ENCODE measurements at regions not wholly inside any gene's neighbourhood (a gene's known extent, or its start where the extent isn't known, plus 50 kb on each side); places are given as distances from the start of the nearest gene placed in this dataset.
"Not testable (repeated sequence)": the region's sequence is repeated elsewhere in the genome, so short reads cannot be mapped to it uniquely, and the experiment has no call there.

- CTCF ChIA-PET; DNase-seq (ENCODE audit: extremely low spot score); POLR2A ChIA-PET: not testable (repeated sequence)
Measured at GRCh38 chr16:29294400-29294933, 112.0 kb downstream of the NPIPB11 start.

GRCh38 chr16:29293545-29293944, 113.0 kb downstream of the NPIPB11 start:
- CTCF ChIA-PET; DNase-seq (ENCODE audit: extremely low spot score); POLR2A ChIA-PET: not testable (repeated sequence)

GRCh38 chr16:29292952-29293471, 113.5 kb downstream of the NPIPB11 start:
- CTCF ChIA-PET; POLR2A ChIA-PET; DNase-seq (ENCODE audit: extremely low spot score): not testable (repeated sequence)

GRCh38 chr16:29291329-29292271, 114.9 kb downstream of the NPIPB11 start:
- DNase-seq (ENCODE audit: extremely low spot score); POLR2A ChIA-PET; CTCF ChIA-PET: not testable (repeated sequence)

- DNase-seq (ENCODE audit: extremely low spot score) = peak; percentile 72
- no peak for TF ChIP-seq CTCF (IDR thresholded peaks at IDR 0.05; ENCODE audit: control extremely low read depth, extremely low read depth, low read depth, missing control alignments)
- ChIA-PET POLR2A (no interaction called here), CTCF (no interaction called here)
Measured at GRCh38 chr16:29290631-29291247, 115.8 kb downstream of the NPIPB11 start.

GRCh38 chr16:29289516-29290239, 116.8 kb downstream of the NPIPB11 start:
- POLR2A ChIA-PET; CTCF ChIA-PET; DNase-seq (ENCODE audit: extremely low spot score): not testable (repeated sequence)

GRCh38 chr16:29288711-29289474, 117.6 kb downstream of the NPIPB11 start:
- DNase-seq (ENCODE audit: extremely low spot score); POLR2A ChIA-PET: not testable (repeated sequence)

GRCh38 chr16:29287871-29288535, 118.5 kb downstream of the NPIPB11 start:
- POLR2A ChIA-PET; CTCF ChIA-PET; DNase-seq (ENCODE audit: extremely low spot score): not testable (repeated sequence)

More at GRCh38 chr16:29288711-29289474, 117.6 kb downstream of the NPIPB11 start:
- CTCF ChIA-PET = not testable (repeated sequence)

GRCh38 chr16:29287246-29287645, 119.3 kb downstream of the NPIPB11 start:
- POLR2A ChIA-PET; DNase-seq (ENCODE audit: extremely low spot score); CTCF ChIA-PET: not testable (repeated sequence)

- POLR2A ChIA-PET; DNase-seq (ENCODE audit: extremely low spot score); CTCF ChIA-PET: not testable (repeated sequence)
Measured at GRCh38 chr16:29286796-29287195, 119.7 kb downstream of the NPIPB11 start.

- POLR2A ChIA-PET; CTCF ChIA-PET; DNase-seq (ENCODE audit: extremely low spot score): not testable (repeated sequence)
Measured at GRCh38 chr16:29286161-29286560, 120.3 kb downstream of the NPIPB11 start.

GRCh38 chr16:29285151-29285885, 121.2 kb downstream of the NPIPB11 start:
- CTCF ChIA-PET; DNase-seq (ENCODE audit: extremely low spot score); POLR2A ChIA-PET: not testable (repeated sequence)

- CTCF ChIA-PET; DNase-seq (ENCODE audit: extremely low spot score); POLR2A ChIA-PET: not testable (repeated sequence)
Measured at GRCh38 chr16:29284723-29285122, 121.8 kb downstream of the NPIPB11 start.

- POLR2A ChIA-PET; DNase-seq (ENCODE audit: extremely low spot score); CTCF ChIA-PET: not testable (repeated sequence)
Measured at GRCh38 chr16:29284159-29284558, 122.4 kb downstream of the NPIPB11 start.

All from GM10248 (cell line).